Liver (tissue), 8 donors: ENCODE measurements at regions not wholly inside any gene's neighbourhood (a gene's known extent, or its start where the extent isn't known, plus 50 kb on each side); places are given as distances from the start of the nearest gene placed in this dataset.

Experiments used
- DNase-seq: peaks from one replicate; pipeline ENCODE4 v3.0.0-alpha.2; 2017; ENCODE audit warnings: low spot score
- H3K27ac ChIP-seq, 2 donors: one replicate each; pipeline ENCODE4 v1.7.0; 2013; ENCODE audit warnings: inconsistent platforms in 2 of 2, low read length in 2 of 2, control low read depth in 1 of 2, low read depth in 1 of 2, mild to moderate bottlenecking in 1 of 2
- H3K27me3 ChIP-seq, 4 donors: one replicate each; pipeline versions ENCODE4 v1.6.1 to v1.7.0; 2013; ENCODE audit warnings: low read length in 3 of 4, inconsistent platforms in 1 of 4, mild to moderate bottlenecking in 1 of 4, moderate library complexity in 1 of 4; ENCODE audit not compliant: control insufficient read depth in 4 of 4, insufficient read depth in 4 of 4
- H3K36me3 ChIP-seq, 4 donors: one replicate each; pipeline versions ENCODE4 v1.6.1 to v1.7.0; 2013; ENCODE audit warnings: low read length in 3 of 4, mild to moderate bottlenecking in 3 of 4, low read depth in 1 of 4, moderate library complexity in 1 of 4; ENCODE audit not compliant: control insufficient read depth in 4 of 4, insufficient read depth in 3 of 4
- H3K4me1 ChIP-seq, 4 donors: one replicate each; pipeline versions ENCODE4 v1.6.1 to v1.7.0; 2013; ENCODE audit warnings: low read length in 3 of 4, mild to moderate bottlenecking in 3 of 4, moderate library complexity in 1 of 4; ENCODE audit not compliant: control insufficient read depth in 4 of 4, insufficient read depth in 4 of 4
- H3K4me3 ChIP-seq, 3 donors: one replicate each; pipeline versions ENCODE4 v1.6.1 to v1.7.0; 2013; ENCODE audit warnings: low read length in 3 of 3, control low read depth in 1 of 3, low read depth in 1 of 3, mild to moderate bottlenecking in 1 of 3
- H3K9ac ChIP-seq, 2 donors: one replicate each; pipeline ENCODE4 v1.7.0; 2013; ENCODE audit warnings: low read length in 2 of 2, mild to moderate bottlenecking in 2 of 2, moderate library complexity in 2 of 2, control low read depth in 1 of 2, low read depth in 1 of 2
- H3K9me3 ChIP-seq, 4 donors: one replicate each; pipeline versions ENCODE4 v1.6.1 to v1.7.0; 2013; ENCODE audit warnings: low read length in 3 of 4; ENCODE audit not compliant: control insufficient read depth in 4 of 4
- EGR1 ChIP-seq, 2 donors: IDR thresholded peaks; 2 replicates each; pipeline ENCODE4 v1.6.1; 2016 to 2018; ENCODE audit warnings: antibody characterized with exemption in 2 of 2, low read depth in 2 of 2
- FOXA1 ChIP-seq: IDR thresholded peaks from 2 replicates; pipeline ENCODE4 v1.6.1; 2016; ENCODE audit warnings: antibody characterized with exemption
- FOXA2 ChIP-seq: IDR thresholded peaks from 2 replicates; pipeline ENCODE4 v1.6.1; 2016; ENCODE audit warnings: antibody characterized with exemption
- GABPA ChIP-seq, 2 donors: IDR thresholded peaks in 1 of 2; conservative IDR thresholded peaks in 1 of 2; 2 replicates each; pipeline ENCODE4 v1.6.1; 2016; ENCODE audit warnings: antibody characterized with exemption in 2 of 2, mild to moderate bottlenecking in 1 of 2, moderate library complexity in 1 of 2
- HNF4G ChIP-seq: IDR thresholded peaks from 2 replicates; pipeline ENCODE4 v1.6.1; 2016; ENCODE audit warnings: antibody characterized with exemption
- JUND ChIP-seq, 2 donors: IDR thresholded peaks; 2 replicates each; pipeline ENCODE4 v1.6.1; 2016; ENCODE audit warnings: antibody characterized with exemption in 2 of 2
- NR2F2 ChIP-seq: IDR thresholded peaks from 2 replicates; pipeline ENCODE4 v1.6.1; 2016; ENCODE audit warnings: antibody characterized with exemption
- RAD21 ChIP-seq, 2 donors: IDR thresholded peaks; 2 replicates each; pipeline ENCODE4 v1.6.1; 2016; ENCODE audit warnings: antibody characterized with exemption in 2 of 2, mild to moderate bottlenecking in 2 of 2
- RXRA ChIP-seq, 2 donors: IDR thresholded peaks; 2 replicates each; pipeline ENCODE4 v1.6.1; 2017 to 2018; ENCODE audit warnings: antibody characterized with exemption in 2 of 2, mild to moderate bottlenecking in 1 of 2
- SP1 ChIP-seq: IDR thresholded peaks from 2 replicates; pipeline ENCODE4 v1.6.1; 2018; ENCODE audit warnings: antibody characterized with exemption, mild to moderate bottlenecking
- TAF1 ChIP-seq: conservative IDR thresholded peaks from 2 replicates; pipeline ENCODE4 v1.6.1; 2016; ENCODE audit warnings: antibody characterized with exemption, mild to moderate bottlenecking
- YY1 ChIP-seq: IDR thresholded peaks from 2 replicates; pipeline ENCODE4 v1.6.1; 2016; ENCODE audit warnings: antibody characterized with exemption, mild to moderate bottlenecking
- WGBS: extraction: QIAGEN DNeasy Blood & Tissue Kit; methylation state at CpG from one replicate; pipeline ENCODE4 v1.1.7; 2013; 5-methylcytosine and 5-hydroxymethylcytosine counted together
- TF ChIP-seq, protein P1 (sequence below): IDR thresholded peaks from 2 replicates; pipeline ENCODE4 v1.6.1; 2016; ENCODE audit warnings: antibody characterized with exemption
- TF ChIP-seq, protein P2 (sequence below): IDR thresholded peaks from 2 replicates; pipeline ENCODE4 v1.6.1; 2016; ENCODE audit warnings: antibody characterized with exemption, mild to moderate bottlenecking
- TF ChIP-seq, protein P3 (sequence below): IDR thresholded peaks from 2 replicates; pipeline ENCODE4 v1.6.1; 2016; ENCODE audit warnings: antibody characterized with exemption
- TF ChIP-seq, protein P4 (sequence below): IDR thresholded peaks from 2 replicates; pipeline ENCODE4 v1.6.1; 2016; ENCODE audit warnings: antibody characterized with exemption
- TF ChIP-seq, protein P5 (sequence below): fragments of 150-350 bp; IDR thresholded peaks from 2 replicates; pipeline ENCODE4 v1.5.1; 2017; ENCODE audit warnings: improper control_type of control experiment, low read depth, low read length; ENCODE audit not compliant: missing input control
- donor health status: healthy.
- donor health status: healthy.
- donor health status: healthy.
- donor health status: healthy.
- donor health status: healthy.

DNA sequence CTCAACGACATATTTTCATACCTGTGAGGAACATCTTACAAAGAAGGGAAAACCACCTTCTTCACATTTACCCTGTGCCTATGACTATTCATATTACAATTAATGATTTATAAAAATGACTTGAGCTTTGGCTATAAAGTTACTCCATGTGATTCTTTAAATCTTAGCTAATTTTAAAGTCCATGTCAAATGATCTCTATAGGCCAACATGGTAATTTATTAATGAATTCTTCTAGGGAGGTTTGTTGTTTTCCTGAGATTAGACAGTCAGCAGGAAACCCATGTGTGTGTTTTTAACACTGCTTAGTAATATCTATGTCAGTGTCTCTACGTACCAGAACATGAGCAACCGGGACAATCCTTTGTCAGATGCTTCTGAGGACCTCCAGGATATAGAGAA, 307.3 kb downstream of the IPMK start:
- Histone ChIP-seq H3K9me3 (no peaks in the 10 kb centered on the region), H3K27ac (no peak overlapping the region), H3K4me1 (peaks cover 2 to 15% (median 7%) of the 10 kb centered on the region in 4 donors), H3K9ac (no peak overlapping the region), H3K27me3 (no peaks in the 10 kb centered on the region), H3K4me3 (no peak overlapping the region), H3K36me3 (no peaks in the 10 kb centered on the region)
- DNase-seq, result no peak
- WGBS, result 57% methylated on average over 3 of the region's 3 CpGs
- TF ChIP-seq, protein P1, sequence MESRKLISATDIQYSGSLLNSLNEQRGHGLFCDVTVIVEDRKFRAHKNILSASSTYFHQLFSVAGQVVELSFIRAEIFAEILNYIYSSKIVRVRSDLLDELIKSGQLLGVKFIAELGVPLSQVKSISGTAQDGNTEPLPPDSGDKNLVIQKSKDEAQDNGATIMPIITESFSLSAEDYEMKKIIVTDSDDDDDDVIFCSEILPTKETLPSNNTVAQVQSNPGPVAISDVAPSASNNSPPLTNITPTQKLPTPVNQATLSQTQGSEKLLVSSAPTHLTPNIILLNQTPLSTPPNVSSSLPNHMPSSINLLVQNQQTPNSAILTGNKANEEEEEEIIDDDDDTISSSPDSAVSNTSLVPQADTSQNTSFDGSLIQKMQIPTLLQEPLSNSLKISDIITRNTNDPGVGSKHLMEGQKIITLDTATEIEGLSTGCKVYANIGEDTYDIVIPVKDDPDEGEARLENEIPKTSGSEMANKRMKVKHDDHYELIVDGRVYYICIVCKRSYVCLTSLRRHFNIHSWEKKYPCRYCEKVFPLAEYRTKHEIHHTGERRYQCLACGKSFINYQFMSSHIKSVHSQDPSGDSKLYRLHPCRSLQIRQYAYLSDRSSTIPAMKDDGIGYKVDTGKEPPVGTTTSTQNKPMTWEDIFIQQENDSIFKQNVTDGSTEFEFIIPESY, result no peak
- TF ChIP-seq TAF1, result no peak
- TF ChIP-seq RXRA (IDR thresholded peaks at IDR 0.05), result no peak
- no peak for TF ChIP-seq SP1
- TF ChIP-seq, protein P2, sequence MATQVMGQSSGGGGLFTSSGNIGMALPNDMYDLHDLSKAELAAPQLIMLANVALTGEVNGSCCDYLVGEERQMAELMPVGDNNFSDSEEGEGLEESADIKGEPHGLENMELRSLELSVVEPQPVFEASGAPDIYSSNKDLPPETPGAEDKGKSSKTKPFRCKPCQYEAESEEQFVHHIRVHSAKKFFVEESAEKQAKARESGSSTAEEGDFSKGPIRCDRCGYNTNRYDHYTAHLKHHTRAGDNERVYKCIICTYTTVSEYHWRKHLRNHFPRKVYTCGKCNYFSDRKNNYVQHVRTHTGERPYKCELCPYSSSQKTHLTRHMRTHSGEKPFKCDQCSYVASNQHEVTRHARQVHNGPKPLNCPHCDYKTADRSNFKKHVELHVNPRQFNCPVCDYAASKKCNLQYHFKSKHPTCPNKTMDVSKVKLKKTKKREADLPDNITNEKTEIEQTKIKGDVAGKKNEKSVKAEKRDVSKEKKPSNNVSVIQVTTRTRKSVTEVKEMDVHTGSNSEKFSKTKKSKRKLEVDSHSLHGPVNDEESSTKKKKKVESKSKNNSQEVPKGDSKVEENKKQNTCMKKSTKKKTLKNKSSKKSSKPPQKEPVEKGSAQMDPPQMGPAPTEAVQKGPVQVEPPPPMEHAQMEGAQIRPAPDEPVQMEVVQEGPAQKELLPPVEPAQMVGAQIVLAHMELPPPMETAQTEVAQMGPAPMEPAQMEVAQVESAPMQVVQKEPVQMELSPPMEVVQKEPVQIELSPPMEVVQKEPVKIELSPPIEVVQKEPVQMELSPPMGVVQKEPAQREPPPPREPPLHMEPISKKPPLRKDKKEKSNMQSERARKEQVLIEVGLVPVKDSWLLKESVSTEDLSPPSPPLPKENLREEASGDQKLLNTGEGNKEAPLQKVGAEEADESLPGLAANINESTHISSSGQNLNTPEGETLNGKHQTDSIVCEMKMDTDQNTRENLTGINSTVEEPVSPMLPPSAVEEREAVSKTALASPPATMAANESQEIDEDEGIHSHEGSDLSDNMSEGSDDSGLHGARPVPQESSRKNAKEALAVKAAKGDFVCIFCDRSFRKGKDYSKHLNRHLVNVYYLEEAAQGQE, result no peak
- TF ChIP-seq HNF4G, result no peak
- no peak for TF ChIP-seq YY1
- no peak for TF ChIP-seq GABPA (IDR thresholded peaks at IDR 0.05 in 1 of 2, conservative IDR thresholded peaks at IDR 0.05 in 1 of 2)
- TF ChIP-seq EGR1 (IDR thresholded peaks at IDR 0.05; ENCODE audit: low read depth in 2 of 2), result no peak
- TF ChIP-seq FOXA1, result no peak
- TF ChIP-seq, protein P3, sequence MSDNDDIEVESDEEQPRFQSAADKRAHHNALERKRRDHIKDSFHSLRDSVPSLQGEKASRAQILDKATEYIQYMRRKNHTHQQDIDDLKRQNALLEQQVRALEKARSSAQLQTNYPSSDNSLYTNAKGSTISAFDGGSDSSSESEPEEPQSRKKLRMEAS, result no peak
- TF ChIP-seq, protein P4, sequence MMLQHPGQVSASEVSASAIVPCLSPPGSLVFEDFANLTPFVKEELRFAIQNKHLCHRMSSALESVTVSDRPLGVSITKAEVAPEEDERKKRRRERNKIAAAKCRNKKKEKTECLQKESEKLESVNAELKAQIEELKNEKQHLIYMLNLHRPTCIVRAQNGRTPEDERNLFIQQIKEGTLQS, result no peak
- TF ChIP-seq NR2F2, result no peak
- no peak for TF ChIP-seq JUND (IDR thresholded peaks at IDR 0.05)
- TF ChIP-seq, protein P5, sequence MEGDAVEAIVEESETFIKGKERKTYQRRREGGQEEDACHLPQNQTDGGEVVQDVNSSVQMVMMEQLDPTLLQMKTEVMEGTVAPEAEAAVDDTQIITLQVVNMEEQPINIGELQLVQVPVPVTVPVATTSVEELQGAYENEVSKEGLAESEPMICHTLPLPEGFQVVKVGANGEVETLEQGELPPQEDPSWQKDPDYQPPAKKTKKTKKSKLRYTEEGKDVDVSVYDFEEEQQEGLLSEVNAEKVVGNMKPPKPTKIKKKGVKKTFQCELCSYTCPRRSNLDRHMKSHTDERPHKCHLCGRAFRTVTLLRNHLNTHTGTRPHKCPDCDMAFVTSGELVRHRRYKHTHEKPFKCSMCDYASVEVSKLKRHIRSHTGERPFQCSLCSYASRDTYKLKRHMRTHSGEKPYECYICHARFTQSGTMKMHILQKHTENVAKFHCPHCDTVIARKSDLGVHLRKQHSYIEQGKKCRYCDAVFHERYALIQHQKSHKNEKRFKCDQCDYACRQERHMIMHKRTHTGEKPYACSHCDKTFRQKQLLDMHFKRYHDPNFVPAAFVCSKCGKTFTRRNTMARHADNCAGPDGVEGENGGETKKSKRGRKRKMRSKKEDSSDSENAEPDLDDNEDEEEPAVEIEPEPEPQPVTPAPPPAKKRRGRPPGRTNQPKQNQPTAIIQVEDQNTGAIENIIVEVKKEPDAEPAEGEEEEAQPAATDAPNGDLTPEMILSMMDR, result no peak
- no peak for TF ChIP-seq RAD21 (IDR thresholded peaks at IDR 0.05)
- TF ChIP-seq FOXA2, result no peak
